ENCODE measurements at regions not wholly inside any gene's neighbourhood (a gene's known extent, or its start where the extent isn't known, plus 50 kb on each side); places are given as distances from the start of the nearest gene placed in this dataset.

- TF ChIP-seq, protein P1, sequence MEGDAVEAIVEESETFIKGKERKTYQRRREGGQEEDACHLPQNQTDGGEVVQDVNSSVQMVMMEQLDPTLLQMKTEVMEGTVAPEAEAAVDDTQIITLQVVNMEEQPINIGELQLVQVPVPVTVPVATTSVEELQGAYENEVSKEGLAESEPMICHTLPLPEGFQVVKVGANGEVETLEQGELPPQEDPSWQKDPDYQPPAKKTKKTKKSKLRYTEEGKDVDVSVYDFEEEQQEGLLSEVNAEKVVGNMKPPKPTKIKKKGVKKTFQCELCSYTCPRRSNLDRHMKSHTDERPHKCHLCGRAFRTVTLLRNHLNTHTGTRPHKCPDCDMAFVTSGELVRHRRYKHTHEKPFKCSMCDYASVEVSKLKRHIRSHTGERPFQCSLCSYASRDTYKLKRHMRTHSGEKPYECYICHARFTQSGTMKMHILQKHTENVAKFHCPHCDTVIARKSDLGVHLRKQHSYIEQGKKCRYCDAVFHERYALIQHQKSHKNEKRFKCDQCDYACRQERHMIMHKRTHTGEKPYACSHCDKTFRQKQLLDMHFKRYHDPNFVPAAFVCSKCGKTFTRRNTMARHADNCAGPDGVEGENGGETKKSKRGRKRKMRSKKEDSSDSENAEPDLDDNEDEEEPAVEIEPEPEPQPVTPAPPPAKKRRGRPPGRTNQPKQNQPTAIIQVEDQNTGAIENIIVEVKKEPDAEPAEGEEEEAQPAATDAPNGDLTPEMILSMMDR (IDR thresholded peaks at IDR 0.05), result no peak
- TF ChIP-seq POLR2AphosphoS5 (IDR thresholded peaks at IDR 0.05), result no peak
- no peak for TF ChIP-seq POLR2A (IDR thresholded peaks at IDR 0.05)
- TF ChIP-seq EP300 (IDR thresholded peaks at IDR 0.05; ENCODE audit: low read depth), result no peak
Observed at GRCh38 chr4:19819737-19820136, 432.0 kb upstream of the SLIT2 start.

All from transverse colon (tissue), 4 donors.